ENCODE measurements at regions not wholly inside any gene's neighbourhood (a gene's known extent, or its start where the extent isn't known, plus 50 kb on each side); places are given as distances from the start of the nearest gene placed in this dataset.

- TF ChIP-seq, protein P1, sequence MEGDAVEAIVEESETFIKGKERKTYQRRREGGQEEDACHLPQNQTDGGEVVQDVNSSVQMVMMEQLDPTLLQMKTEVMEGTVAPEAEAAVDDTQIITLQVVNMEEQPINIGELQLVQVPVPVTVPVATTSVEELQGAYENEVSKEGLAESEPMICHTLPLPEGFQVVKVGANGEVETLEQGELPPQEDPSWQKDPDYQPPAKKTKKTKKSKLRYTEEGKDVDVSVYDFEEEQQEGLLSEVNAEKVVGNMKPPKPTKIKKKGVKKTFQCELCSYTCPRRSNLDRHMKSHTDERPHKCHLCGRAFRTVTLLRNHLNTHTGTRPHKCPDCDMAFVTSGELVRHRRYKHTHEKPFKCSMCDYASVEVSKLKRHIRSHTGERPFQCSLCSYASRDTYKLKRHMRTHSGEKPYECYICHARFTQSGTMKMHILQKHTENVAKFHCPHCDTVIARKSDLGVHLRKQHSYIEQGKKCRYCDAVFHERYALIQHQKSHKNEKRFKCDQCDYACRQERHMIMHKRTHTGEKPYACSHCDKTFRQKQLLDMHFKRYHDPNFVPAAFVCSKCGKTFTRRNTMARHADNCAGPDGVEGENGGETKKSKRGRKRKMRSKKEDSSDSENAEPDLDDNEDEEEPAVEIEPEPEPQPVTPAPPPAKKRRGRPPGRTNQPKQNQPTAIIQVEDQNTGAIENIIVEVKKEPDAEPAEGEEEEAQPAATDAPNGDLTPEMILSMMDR (IDR thresholded peaks at IDR 0.05): no peak
- TF ChIP-seq ZFX (IDR thresholded peaks at IDR 0.05; ENCODE audit: borderline replicate concordance): no peak
These were observed 390.7 kb downstream of the DLEU7 start for GRCh38 chr13:50452756-50453155.
